Astrocyte of the spinal cord (primary cell): ENCODE measurements at regions not wholly inside any gene's neighbourhood (a gene's known extent, or its start where the extent isn't known, plus 50 kb on each side); places are given as distances from the start of the nearest gene placed in this dataset.

Source experiments
- DNase-seq: peaks from one replicate; pipeline ENCODE4 v3.0.0; 2011; ENCODE audit warnings: low read depth, low spot score
- H3K4me3 ChIP-seq: 2 replicates; pipeline ENCODE4 v1.5.1; 2011; ENCODE audit warnings: low read depth, mild to moderate bottlenecking, low read length, moderate library complexity
- CTCF ChIP-seq: IDR thresholded peaks from 2 replicates; pipeline ENCODE4 v1.5.1; 2012; ENCODE audit warnings: low read depth, mild to moderate bottlenecking, low read length, inconsistent platforms
- in situ Hi-C: cut with HindIII; loops from 2 replicates; pipeline ENCODE4 v1.10.0; 2017; ENCODE audit warnings: low sequenced_read_pairs

- TF ChIP-seq CTCF = no peak
- peak; percentile 12 for DNase-seq
- in situ Hi-C loops = no loop called here
- H3K4me3 ChIP-seq = no peak overlapping the region
Observed at GRCh38 chr16:86775511-86775921, 197.2 kb downstream of the FOXL1 start.

GRCh38 chr16:86777381-86777946, 199.1 kb downstream of the FOXL1 start:
- no peak overlapping the region for H3K4me3 ChIP-seq
- no peak for TF ChIP-seq CTCF
- DNase-seq = no peak
- in situ Hi-C loops = no loop called here

DNA sequence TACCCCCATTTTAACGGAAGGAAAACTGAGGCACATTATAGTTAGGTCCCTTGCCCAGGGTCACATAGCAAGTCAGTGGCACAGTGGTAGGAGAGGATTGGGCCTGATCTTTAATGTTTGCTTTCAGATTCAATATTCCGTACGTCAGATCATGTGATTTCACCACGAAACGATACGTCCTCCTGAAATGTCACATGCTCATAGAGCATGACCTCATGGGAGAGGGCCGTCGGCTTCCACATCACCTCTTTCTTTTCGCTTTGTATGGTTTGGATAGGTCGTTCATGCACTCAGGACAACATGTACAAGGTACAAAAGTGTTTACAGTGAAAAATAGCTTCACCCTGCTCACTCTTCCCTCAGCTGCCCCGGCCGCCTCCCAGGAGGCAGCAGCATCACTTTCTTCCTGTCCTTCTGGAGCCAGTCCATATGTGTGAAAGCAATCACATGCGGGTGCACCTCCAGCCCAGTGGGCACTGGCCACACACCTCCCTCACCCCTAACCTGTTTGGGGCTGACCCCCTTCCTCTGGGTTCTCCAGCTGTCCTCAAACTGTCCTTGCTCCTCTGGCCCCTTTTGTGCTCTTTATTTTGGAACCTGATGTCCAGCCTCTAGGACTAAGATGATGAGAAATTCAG, 199.9 kb downstream of the FOXL1 start:
- TF ChIP-seq CTCF = no peak
- H3K4me3 ChIP-seq = no peak overlapping the region
- DNase-seq = no peak
- in situ Hi-C loops = no loop called here

- TF ChIP-seq CTCF = no peak
- DNase-seq = no peak
- in situ Hi-C loops = no loop called here
- H3K4me3 ChIP-seq = no peak overlapping the region
Observed at GRCh38 chr16:86778978-86779377, 200.6 kb downstream of the FOXL1 start.

DNA sequence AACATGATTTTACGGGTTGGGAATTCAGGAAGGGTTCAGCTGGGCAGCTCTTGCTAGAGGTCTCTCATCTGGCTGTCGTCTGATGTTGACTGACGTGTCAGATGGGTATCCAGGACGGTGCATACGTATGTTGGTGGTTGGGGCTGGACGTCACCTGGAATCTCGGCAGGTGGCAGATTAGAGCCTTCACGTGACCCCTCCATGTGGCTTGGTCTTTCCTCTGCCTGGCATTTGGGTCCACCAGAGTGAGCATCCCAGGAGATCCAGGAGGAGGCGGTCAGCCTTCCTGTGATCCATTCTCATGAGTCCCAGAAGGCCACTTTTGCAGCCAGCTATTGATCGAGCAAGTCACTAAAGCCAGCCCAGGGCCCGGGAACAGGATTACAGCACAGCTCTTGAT, 202.7 kb downstream of the FOXL1 start:
- no peak for TF ChIP-seq CTCF
- no peak overlapping the region for H3K4me3 ChIP-seq
- DNase-seq = no peak
- in situ Hi-C loops = no loop called here

DNA sequence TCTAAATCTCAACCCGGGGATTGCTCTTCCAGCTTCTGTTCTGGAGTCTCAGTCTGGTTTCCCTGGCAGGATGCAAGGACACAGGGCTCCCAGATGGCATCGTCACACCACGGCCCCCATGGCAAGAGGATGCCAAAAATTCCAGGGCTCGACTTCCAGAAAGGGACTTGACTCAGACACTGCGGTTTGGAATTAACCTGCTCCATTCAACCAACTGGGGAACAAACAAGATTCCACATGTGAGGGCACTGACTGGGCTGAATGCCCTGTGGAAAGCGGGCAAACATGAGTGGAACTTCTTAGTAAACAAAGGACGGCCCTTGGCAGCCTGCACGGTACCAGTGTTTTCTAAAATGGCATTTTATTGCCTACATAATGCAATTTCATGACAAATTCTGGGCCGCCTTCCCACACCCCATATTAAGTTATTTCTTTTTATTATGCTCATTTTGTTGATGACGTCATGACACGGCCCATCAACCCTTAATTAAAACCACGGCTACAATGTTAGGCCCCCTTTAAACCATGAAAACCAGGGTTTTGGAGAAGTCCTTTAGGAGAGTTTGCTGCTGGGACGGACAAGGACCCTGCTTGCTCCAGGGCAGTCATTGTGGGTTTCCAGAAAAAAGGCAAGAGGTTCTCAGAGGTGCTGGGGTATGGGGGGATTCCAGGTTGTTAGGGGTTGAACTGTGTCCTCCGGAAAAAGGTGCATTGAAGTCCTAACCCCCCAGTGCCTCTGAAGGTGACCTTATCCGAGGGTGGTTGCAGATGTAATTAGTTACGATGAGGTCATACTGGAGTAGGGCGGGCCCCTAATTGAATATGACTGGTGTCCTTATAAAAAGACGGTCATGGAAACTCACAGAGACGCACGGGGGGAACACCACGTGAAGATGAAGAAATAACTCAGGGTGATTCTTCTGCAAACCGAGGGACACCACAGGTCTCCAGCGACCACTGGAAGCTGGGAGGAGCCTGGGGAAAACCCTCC, 205.6 kb downstream of the FOXL1 start:
- H3K4me3 ChIP-seq = no peak overlapping the region
- DNase-seq = peak; percentile 60
- no peak for TF ChIP-seq CTCF
- in situ Hi-C loops = no loop called here
